WTC11 (cell line): ENCODE measurements at regions not wholly inside any gene's neighbourhood (a gene's known extent, or its start where the extent isn't known, plus 50 kb on each side); places are given as distances from the start of the nearest gene placed in this dataset.

Experiments used
- ATAC-seq: fragments of 200-7000 bp; cut with Tn5 transposase; 2 replicates; pipeline ENCODE4 v1.10.0; 2021; ENCODE audit warnings: mild to moderate bottlenecking, moderate library complexity
- CTCF ChIA-PET: fragments of 300-600 bp; sonication (Branson Sonifier 250); formaldehyde crosslinking; loops from one replicate; lab custom pipeline; 2021; ENCODE audit warnings: antibody characterized with exemption; lab: Charles Lee
- POLR2A ChIA-PET: fragments of 350-600 bp; sonication (Branson Sonifier 250); formaldehyde crosslinking; loops from one replicate; lab custom pipeline; 2021; ENCODE audit warnings: antibody characterized with exemption; lab: Charles Lee
- DNase-seq: peaks from one replicate; pipeline ENCODE4 v3.0.0; 2021; ENCODE audit warnings: low spot score
- H3K27ac Mint-ChIP-seq: 2 replicates; pipeline ENCODE4 v1.8.0; 2021; ENCODE audit warnings: mixed read lengths
- H3K27me3 Mint-ChIP-seq: 2 replicates; pipeline ENCODE4 v1.8.0; 2021; ENCODE audit warnings: low read depth, mild to moderate bottlenecking, moderate library complexity, mixed read lengths
- H3K36me3 Mint-ChIP-seq: 2 replicates; pipeline ENCODE4 v1.8.0; 2021; ENCODE audit warnings: mixed read lengths
- H3K4me1 Mint-ChIP-seq: 2 replicates; pipeline ENCODE4 v1.8.0; 2022; ENCODE audit warnings: mixed read lengths
- H3K4me3 Mint-ChIP-seq: 2 replicates; pipeline ENCODE4 v1.8.0; 2021; ENCODE audit warnings: mild to moderate bottlenecking, moderate library complexity, mixed read lengths
- H3K9me3 Mint-ChIP-seq: 2 replicates; pipeline ENCODE4 v1.8.0; 2021; ENCODE audit warnings: mixed read lengths
- ATF3 ChIP-seq: sonication (generic); formaldehyde crosslinking; conservative IDR thresholded peaks from 2 replicates; pipeline ENCODE4 v1.8.1; 2022; ENCODE audit warnings: mild to moderate bottlenecking, missing genetic modification reagents
- CBFB ChIP-seq: sonication (generic); formaldehyde crosslinking; IDR thresholded peaks from 2 replicates; pipeline ENCODE4 v1.8.1; 2022; ENCODE audit warnings: mild to moderate bottlenecking, low read depth, missing genetic modification reagents
- CREB1 ChIP-seq: sonication (generic); formaldehyde crosslinking; IDR thresholded peaks from 2 replicates; pipeline ENCODE4 v1.8.0; 2023; ENCODE audit warnings: mild to moderate bottlenecking, missing genetic modification reagents
- ESRRA ChIP-seq: sonication (generic); formaldehyde crosslinking; IDR thresholded peaks from 2 replicates; pipeline ENCODE4 v1.8.1; 2022; ENCODE audit warnings: mild to moderate bottlenecking, missing genetic modification reagents, borderline replicate concordance
- MAX ChIP-seq: sonication (generic); formaldehyde crosslinking; IDR thresholded peaks from 2 replicates; pipeline ENCODE4 v1.8.0; 2022; ENCODE audit warnings: mild to moderate bottlenecking, missing genetic modification reagents
- MLX ChIP-seq: sonication (generic); formaldehyde crosslinking; IDR thresholded peaks from 2 replicates; pipeline ENCODE4 v1.8.1; 2023; ENCODE audit warnings: mild to moderate bottlenecking, missing genetic modification reagents, moderate library complexity
- OVOL2 ChIP-seq: fragments of 250-450 bp; sonication (Bioruptor Pico); IDR thresholded peaks from 2 replicates; pipeline ENCODE4 v1.9.0; 2021; ENCODE audit warnings: mild to moderate bottlenecking, borderline replicate concordance
- SMAD4 ChIP-seq: sonication (generic); formaldehyde crosslinking; IDR thresholded peaks from 2 replicates; pipeline ENCODE4 v1.8.0; 2022; ENCODE audit warnings: mild to moderate bottlenecking, missing genetic modification reagents
- TEAD1 ChIP-seq: sonication (generic); formaldehyde crosslinking; IDR thresholded peaks from 2 replicates; pipeline ENCODE4 v1.8.0; 2022; ENCODE audit warnings: mild to moderate bottlenecking, missing genetic modification reagents
- TEAD4 ChIP-seq: sonication (generic); formaldehyde crosslinking; IDR thresholded peaks from 2 replicates; pipeline ENCODE4 v1.8.0; 2022; ENCODE audit warnings: mild to moderate bottlenecking, missing genetic modification reagents
- USF2 ChIP-seq: sonication (generic); formaldehyde crosslinking; IDR thresholded peaks from 2 replicates; pipeline ENCODE4 v1.8.1; 2023; ENCODE audit warnings: mild to moderate bottlenecking, missing genetic modification reagents, moderate library complexity
- ZMAT4 ChIP-seq: fragments of 250-450 bp; sonication (Bioruptor Pico); IDR thresholded peaks from 2 replicates; pipeline ENCODE4 v1.9.0; 2021; ENCODE audit warnings: mild to moderate bottlenecking
- ZNF219 ChIP-seq: sonication (generic); formaldehyde crosslinking; IDR thresholded peaks from 2 replicates; pipeline ENCODE4 v1.8.0; 2023; ENCODE audit warnings: missing genetic modification reagents, mild to moderate bottlenecking, borderline replicate concordance
- ZNF232 ChIP-seq: sonication (generic); formaldehyde crosslinking; IDR thresholded peaks from 2 replicates; pipeline ENCODE4 v1.8.0; 2022; ENCODE audit warnings: mild to moderate bottlenecking, missing genetic modification reagents
- ZNF423 ChIP-seq: fragments of 250-450 bp; sonication (Bioruptor Pico); IDR thresholded peaks from 2 replicates; pipeline ENCODE4 v2.1.2; 2022; ENCODE audit warnings: mild to moderate bottlenecking, moderate library complexity
- ZNF671 ChIP-seq: fragments of 250-450 bp; sonication (Bioruptor Pico); IDR thresholded peaks from 2 replicates; pipeline ENCODE4 v1.8.0; 2021; ENCODE audit warnings: mild to moderate bottlenecking
- TF ChIP-seq, protein P1 (sequence below): sonication (generic); formaldehyde crosslinking; IDR thresholded peaks from 2 replicates; pipeline ENCODE4 v1.8.1; 2023; ENCODE audit warnings: mild to moderate bottlenecking, missing genetic modification reagents
- TF ChIP-seq, protein P2 (sequence below): sonication (generic); formaldehyde crosslinking; IDR thresholded peaks from 2 replicates; pipeline ENCODE4 v1.8.1; 2023; ENCODE audit warnings: mild to moderate bottlenecking, moderate library complexity, missing genetic modification reagents

DNA sequence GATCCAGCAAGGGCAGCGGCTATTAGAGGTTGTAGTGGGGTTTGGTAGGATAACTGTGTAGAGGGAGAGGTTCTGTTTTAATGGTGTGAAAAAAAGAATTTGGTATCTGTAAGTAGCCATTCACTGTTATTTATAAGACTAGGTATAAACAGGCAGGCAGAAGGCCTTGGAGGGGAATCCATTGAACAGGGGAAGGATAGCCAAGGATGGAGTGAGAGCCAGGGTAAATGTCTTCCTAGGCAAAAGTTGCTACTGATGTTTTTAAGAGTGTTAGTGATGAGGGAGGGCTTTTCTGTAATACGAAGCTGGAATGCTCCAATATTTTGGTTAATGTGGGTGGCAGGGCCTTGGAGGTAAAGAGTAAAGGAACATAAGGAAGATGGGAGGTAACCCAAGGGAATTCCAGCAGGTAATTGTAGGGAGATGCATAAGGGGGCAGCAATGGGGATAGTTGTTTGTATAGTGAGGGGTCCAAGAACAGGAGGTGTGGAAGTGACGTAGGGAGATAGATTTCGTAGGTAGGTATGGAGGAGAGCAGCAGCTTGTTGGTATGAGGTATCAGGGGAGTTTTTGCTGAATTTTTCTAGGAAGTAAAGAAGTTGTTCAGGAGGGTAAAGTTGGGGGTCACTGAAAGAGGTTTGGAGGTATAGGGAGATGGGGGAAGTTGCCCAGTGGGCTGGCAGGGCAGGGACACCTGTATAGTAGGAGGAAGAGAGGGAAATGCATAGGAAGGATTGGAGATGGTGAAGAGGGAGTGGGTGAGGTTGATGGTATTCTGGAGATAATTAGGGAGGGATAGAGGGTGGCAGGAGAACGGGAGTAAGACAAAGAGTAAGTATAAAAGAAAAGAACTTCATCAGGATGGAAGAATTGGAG, 752.4 kb upstream of the ADGRB3 start:
- TF ChIP-seq TEAD4 (no peak), ESRRA (CRISPR knock-in tag) (no peak), MLX (no peak), CREB1 (no peak), ATF3 (CRISPR knock-in tag) (no peak)
- TF ChIP-seq, protein P1, sequence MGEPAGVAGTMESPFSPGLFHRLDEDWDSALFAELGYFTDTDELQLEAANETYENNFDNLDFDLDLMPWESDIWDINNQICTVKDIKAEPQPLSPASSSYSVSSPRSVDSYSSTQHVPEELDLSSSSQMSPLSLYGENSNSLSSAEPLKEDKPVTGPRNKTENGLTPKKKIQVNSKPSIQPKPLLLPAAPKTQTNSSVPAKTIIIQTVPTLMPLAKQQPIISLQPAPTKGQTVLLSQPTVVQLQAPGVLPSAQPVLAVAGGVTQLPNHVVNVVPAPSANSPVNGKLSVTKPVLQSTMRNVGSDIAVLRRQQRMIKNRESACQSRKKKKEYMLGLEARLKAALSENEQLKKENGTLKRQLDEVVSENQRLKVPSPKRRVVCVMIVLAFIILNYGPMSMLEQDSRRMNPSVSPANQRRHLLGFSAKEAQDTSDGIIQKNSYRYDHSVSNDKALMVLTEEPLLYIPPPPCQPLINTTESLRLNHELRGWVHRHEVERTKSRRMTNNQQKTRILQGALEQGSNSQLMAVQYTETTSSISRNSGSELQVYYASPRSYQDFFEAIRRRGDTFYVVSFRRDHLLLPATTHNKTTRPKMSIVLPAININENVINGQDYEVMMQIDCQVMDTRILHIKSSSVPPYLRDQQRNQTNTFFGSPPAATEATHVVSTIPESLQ (CRISPR knock-in tag), result no peak
- ChIA-PET CTCF (no interaction called here), POLR2A (no interaction called here)
- H3K4me1 Mint-ChIP-seq, result no peaks in the 10 kb centered on the region
- H3K27ac Mint-ChIP-seq, result no peak overlapping the region
- DNase-seq (no peak), ATAC-seq (no peak)
- peaks cover 3% of the 10 kb centered on the region for H3K36me3 Mint-ChIP-seq
- no peaks in the 10 kb centered on the region for H3K27me3 Mint-ChIP-seq
- H3K9me3 Mint-ChIP-seq, result peaks cover 8% of the 10 kb centered on the region
- H3K4me3 Mint-ChIP-seq, result no peak overlapping the region

- Mint-ChIP-seq H3K27ac (no peak overlapping the region), H3K9me3 (peaks cover 12% of the 10 kb centered on the region), H3K4me1 (peaks cover 7% of the 10 kb centered on the region), H3K27me3 (no peaks in the 10 kb centered on the region)
- DNase-seq, result no peak
- no peak for ATAC-seq
- CTCF ChIA-PET, result no interaction called here
- POLR2A ChIA-PET, result no interaction called here
- no peak for TF ChIP-seq MAX (CRISPR knock-in tag)
- TF ChIP-seq ZNF219 (CRISPR knock-in tag), result no peak
- no peak for TF ChIP-seq ZNF423 (CRISPR knock-in tag)
- TF ChIP-seq TEAD1, result no peak
- TF ChIP-seq ZMAT4 (CRISPR knock-in tag), result no peak
- TF ChIP-seq USF2 (CRISPR knock-in tag), result no peak
- no peak for TF ChIP-seq SMAD4 (CRISPR knock-in tag)
- no peak for TF ChIP-seq CBFB (CRISPR knock-in tag)
- no peak for TF ChIP-seq ZNF671
- TF ChIP-seq, protein P2, sequence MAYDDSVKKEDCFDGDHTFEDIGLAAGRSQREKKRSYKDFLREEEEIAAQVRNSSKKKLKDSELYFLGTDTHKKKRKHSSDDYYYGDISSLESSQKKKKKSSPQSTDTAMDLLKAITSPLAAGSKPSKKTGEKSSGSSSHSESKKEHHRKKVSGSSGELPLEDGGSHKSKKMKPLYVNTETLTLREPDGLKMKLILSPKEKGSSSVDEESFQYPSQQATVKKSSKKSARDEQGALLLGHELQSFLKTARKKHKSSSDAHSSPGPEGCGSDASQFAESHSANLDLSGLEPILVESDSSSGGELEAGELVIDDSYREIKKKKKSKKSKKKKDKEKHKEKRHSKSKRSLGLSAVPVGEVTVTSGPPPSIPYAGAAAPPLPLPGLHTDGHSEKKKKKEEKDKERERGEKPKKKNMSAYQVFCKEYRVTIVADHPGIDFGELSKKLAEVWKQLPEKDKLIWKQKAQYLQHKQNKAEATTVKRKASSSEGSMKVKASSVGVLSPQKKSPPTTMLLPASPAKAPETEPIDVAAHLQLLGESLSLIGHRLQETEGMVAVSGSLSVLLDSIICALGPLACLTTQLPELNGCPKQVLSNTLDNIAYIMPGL (CRISPR knock-in tag), result no peak
- TF ChIP-seq ZNF232 (CRISPR knock-in tag), result no peak
- TF ChIP-seq MLX, result no peak
- TF ChIP-seq OVOL2 (CRISPR knock-in tag), result no peak
- TF ChIP-seq, all 79 proteins: peak for 0
- H3K36me3 Mint-ChIP-seq, result peaks cover 3% of the 10 kb centered on the region
- no peak overlapping the region for H3K4me3 Mint-ChIP-seq
Observed at GRCh38 chr6:67881706-67882065, 753.4 kb upstream of the ADGRB3 start.
